ENCODE measurements at regions not wholly inside any gene's neighbourhood (a gene's known extent, or its start where the extent isn't known, plus 50 kb on each side); places are given as distances from the start of the nearest gene placed in this dataset.

DNA sequence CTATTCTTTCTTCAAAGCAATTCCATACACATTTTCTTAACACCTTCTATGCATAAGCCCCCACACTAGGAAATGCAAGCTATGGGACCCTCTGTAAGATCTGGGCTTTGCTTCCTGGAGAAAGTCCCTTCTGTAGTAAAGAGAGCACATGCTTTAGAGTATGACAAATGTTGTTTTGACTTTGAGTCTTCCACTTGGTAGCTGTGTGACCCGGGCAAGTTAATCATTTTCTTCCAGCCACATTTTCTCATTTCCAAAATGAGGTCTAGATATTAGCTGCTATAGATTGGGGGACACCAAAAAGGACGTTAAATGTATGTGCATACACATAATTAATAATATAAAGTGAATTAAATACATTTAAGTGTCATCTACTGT lies 334.0 kb downstream of the NFIB start:
- no peak for DNase-seq (ENCODE audit: low spot score)
- Histone ChIP-seq H3K4me1 (ENCODE audit: control insufficient read depth in 4 of 4, insufficient read depth in 4 of 4, low read length in 3 of 4) (no peaks in the 10 kb centered on the region), H3K27me3 (ENCODE audit: control insufficient read depth in 4 of 4, insufficient read depth in 4 of 4, low read length in 3 of 4) (no peaks in the 10 kb centered on the region), H3K27ac (ENCODE audit: low read depth in 1 of 2, low read length in 2 of 2) (no peak overlapping the region), H3K4me3 (ENCODE audit: low read depth in 1 of 3, low read length in 3 of 3) (no peak overlapping the region), H3K36me3 (ENCODE audit: control insufficient read depth in 4 of 4, insufficient read depth in 3 of 4, low read depth in 1 of 4, low read length in 3 of 4) (no peaks in the 10 kb centered on the region), H3K9ac (ENCODE audit: low read depth in 1 of 2, low read length in 2 of 2) (no peak overlapping the region), H3K9me3 (ENCODE audit: control insufficient read depth in 4 of 4, low read length in 3 of 4) (no peaks in the 10 kb centered on the region)
- TF ChIP-seq RAD21 (IDR thresholded peaks at IDR 0.05) (no peak), HNF4G (IDR thresholded peaks at IDR 0.05) (no peak), EGR1 (IDR thresholded peaks at IDR 0.05; ENCODE audit: low read depth in 2 of 2) (no peak), YY1 (IDR thresholded peaks at IDR 0.05) (no peak), RXRA (IDR thresholded peaks at IDR 0.05) (no peak), TAF1 (conservative IDR thresholded peaks at IDR 0.05) (no peak), HNF4A (conservative IDR thresholded peaks at IDR 0.05) (no peak), SP1 (IDR thresholded peaks at IDR 0.05) (no peak), JUND (IDR thresholded peaks at IDR 0.05) (no peak), NR2F2 (IDR thresholded peaks at IDR 0.05) (no peak), GABPA (IDR thresholded peaks at IDR 0.05 in 1 of 2, conservative IDR thresholded peaks at IDR 0.05 in 1 of 2) (no peak), FOXA2 (IDR thresholded peaks at IDR 0.05) (no peak), FOXA1 (IDR thresholded peaks at IDR 0.05) (no peak)
- TF ChIP-seq, protein P1, sequence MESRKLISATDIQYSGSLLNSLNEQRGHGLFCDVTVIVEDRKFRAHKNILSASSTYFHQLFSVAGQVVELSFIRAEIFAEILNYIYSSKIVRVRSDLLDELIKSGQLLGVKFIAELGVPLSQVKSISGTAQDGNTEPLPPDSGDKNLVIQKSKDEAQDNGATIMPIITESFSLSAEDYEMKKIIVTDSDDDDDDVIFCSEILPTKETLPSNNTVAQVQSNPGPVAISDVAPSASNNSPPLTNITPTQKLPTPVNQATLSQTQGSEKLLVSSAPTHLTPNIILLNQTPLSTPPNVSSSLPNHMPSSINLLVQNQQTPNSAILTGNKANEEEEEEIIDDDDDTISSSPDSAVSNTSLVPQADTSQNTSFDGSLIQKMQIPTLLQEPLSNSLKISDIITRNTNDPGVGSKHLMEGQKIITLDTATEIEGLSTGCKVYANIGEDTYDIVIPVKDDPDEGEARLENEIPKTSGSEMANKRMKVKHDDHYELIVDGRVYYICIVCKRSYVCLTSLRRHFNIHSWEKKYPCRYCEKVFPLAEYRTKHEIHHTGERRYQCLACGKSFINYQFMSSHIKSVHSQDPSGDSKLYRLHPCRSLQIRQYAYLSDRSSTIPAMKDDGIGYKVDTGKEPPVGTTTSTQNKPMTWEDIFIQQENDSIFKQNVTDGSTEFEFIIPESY (IDR thresholded peaks at IDR 0.05): no peak
- TF ChIP-seq, protein P2, sequence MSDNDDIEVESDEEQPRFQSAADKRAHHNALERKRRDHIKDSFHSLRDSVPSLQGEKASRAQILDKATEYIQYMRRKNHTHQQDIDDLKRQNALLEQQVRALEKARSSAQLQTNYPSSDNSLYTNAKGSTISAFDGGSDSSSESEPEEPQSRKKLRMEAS (IDR thresholded peaks at IDR 0.05): no peak
- TF ChIP-seq, protein P3, sequence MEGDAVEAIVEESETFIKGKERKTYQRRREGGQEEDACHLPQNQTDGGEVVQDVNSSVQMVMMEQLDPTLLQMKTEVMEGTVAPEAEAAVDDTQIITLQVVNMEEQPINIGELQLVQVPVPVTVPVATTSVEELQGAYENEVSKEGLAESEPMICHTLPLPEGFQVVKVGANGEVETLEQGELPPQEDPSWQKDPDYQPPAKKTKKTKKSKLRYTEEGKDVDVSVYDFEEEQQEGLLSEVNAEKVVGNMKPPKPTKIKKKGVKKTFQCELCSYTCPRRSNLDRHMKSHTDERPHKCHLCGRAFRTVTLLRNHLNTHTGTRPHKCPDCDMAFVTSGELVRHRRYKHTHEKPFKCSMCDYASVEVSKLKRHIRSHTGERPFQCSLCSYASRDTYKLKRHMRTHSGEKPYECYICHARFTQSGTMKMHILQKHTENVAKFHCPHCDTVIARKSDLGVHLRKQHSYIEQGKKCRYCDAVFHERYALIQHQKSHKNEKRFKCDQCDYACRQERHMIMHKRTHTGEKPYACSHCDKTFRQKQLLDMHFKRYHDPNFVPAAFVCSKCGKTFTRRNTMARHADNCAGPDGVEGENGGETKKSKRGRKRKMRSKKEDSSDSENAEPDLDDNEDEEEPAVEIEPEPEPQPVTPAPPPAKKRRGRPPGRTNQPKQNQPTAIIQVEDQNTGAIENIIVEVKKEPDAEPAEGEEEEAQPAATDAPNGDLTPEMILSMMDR (IDR thresholded peaks at IDR 0.05; ENCODE audit: low read depth, low read length, missing input control): no peak
- TF ChIP-seq, protein P4, sequence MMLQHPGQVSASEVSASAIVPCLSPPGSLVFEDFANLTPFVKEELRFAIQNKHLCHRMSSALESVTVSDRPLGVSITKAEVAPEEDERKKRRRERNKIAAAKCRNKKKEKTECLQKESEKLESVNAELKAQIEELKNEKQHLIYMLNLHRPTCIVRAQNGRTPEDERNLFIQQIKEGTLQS (IDR thresholded peaks at IDR 0.05): no peak
- TF ChIP-seq, protein P5, sequence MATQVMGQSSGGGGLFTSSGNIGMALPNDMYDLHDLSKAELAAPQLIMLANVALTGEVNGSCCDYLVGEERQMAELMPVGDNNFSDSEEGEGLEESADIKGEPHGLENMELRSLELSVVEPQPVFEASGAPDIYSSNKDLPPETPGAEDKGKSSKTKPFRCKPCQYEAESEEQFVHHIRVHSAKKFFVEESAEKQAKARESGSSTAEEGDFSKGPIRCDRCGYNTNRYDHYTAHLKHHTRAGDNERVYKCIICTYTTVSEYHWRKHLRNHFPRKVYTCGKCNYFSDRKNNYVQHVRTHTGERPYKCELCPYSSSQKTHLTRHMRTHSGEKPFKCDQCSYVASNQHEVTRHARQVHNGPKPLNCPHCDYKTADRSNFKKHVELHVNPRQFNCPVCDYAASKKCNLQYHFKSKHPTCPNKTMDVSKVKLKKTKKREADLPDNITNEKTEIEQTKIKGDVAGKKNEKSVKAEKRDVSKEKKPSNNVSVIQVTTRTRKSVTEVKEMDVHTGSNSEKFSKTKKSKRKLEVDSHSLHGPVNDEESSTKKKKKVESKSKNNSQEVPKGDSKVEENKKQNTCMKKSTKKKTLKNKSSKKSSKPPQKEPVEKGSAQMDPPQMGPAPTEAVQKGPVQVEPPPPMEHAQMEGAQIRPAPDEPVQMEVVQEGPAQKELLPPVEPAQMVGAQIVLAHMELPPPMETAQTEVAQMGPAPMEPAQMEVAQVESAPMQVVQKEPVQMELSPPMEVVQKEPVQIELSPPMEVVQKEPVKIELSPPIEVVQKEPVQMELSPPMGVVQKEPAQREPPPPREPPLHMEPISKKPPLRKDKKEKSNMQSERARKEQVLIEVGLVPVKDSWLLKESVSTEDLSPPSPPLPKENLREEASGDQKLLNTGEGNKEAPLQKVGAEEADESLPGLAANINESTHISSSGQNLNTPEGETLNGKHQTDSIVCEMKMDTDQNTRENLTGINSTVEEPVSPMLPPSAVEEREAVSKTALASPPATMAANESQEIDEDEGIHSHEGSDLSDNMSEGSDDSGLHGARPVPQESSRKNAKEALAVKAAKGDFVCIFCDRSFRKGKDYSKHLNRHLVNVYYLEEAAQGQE (IDR thresholded peaks at IDR 0.05): no peak
- 36% methylated on average over 2 of the region's 2 CpGs for WGBS
